CD8-positive, alpha-beta memory T cell (primary cell): ENCODE measurements at regions not wholly inside any gene's neighbourhood (a gene's known extent, or its start where the extent isn't known, plus 50 kb on each side); places are given as distances from the start of the nearest gene placed in this dataset.
"Not testable (repeated sequence)": the region's sequence is repeated elsewhere in the genome, so short reads cannot be mapped to it uniquely, and the experiment has no call there.

ENCODE experiments used
- CTCF ChIA-PET: fragments of 350-600 bp; sonication (Branson Sonifier 250); formaldehyde crosslinking; loops from one replicate; lab custom pipeline; 2021; ENCODE audit warnings: antibody characterized with exemption; lab: Charles Lee
- POLR2A ChIA-PET: fragments of 350-600 bp; sonication (Branson Sonifier 250); formaldehyde crosslinking; loops from one replicate; lab custom pipeline; 2021; ENCODE audit warnings: antibody characterized with exemption; lab: Charles Lee
- DNase-seq, 5 donors: peaks; one replicate each; pipeline versions ENCODE4 v3.0.0 to v3.0.0-alpha.2; 2020 to 2022; ENCODE audit warnings: mixed read lengths in 1 of 5
- H3K27ac ChIP-seq: one replicate; pipeline ENCODE4 v1.7.0; 2013; ENCODE audit warnings: low read depth, mild to moderate bottlenecking, low read length, moderate library complexity
- H3K27me3 ChIP-seq: 2 replicates; pipeline ENCODE4 v1.7.0; 2013; ENCODE audit warnings: low read length, mild to moderate bottlenecking; ENCODE audit not compliant: insufficient read depth, poor library complexity, severe bottlenecking
- H3K36me3 ChIP-seq: 2 replicates; pipeline ENCODE4 v1.7.0; 2013; ENCODE audit warnings: mild to moderate bottlenecking, low read length, moderate library complexity; ENCODE audit not compliant: insufficient read depth
- H3K4me1 ChIP-seq: 2 replicates; pipeline ENCODE4 v1.7.0; 2013; ENCODE audit warnings: mild to moderate bottlenecking, low read length, moderate library complexity; ENCODE audit not compliant: insufficient read depth
- H3K4me3 ChIP-seq: 2 replicates; pipeline ENCODE4 v1.7.0; 2013; ENCODE audit warnings: mild to moderate bottlenecking, low read length
- H3K9me3 ChIP-seq: 2 replicates; pipeline ENCODE4 v1.7.0; 2013; ENCODE audit warnings: mild to moderate bottlenecking, low read length
- H3K27ac Mint-ChIP-seq, 8 donors: one replicate each; pipeline ENCODE4 v1.8.0; 2020 to 2021; ENCODE audit warnings: mixed read lengths in 8 of 8, mild to moderate bottlenecking in 6 of 8, inconsistent platforms in 3 of 8, moderate library complexity in 3 of 8
- H3K27me3 Mint-ChIP-seq, 2 donors: one replicate each; pipeline ENCODE4 v1.8.0; 2020 to 2021; ENCODE audit warnings: mixed read lengths in 2 of 2, mild to moderate bottlenecking in 1 of 2, moderate library complexity in 1 of 2
- H3K36me3 Mint-ChIP-seq, 3 donors: one replicate each; pipeline ENCODE4 v1.8.0; 2020 to 2021; ENCODE audit warnings: mixed read lengths in 3 of 3, inconsistent platforms in 1 of 3, mild to moderate bottlenecking in 1 of 3
- H3K4me1 Mint-ChIP-seq, 3 donors: one replicate each; pipeline ENCODE4 v1.8.0; 2020 to 2021; ENCODE audit warnings: mixed read lengths in 3 of 3, inconsistent platforms in 1 of 3, mild to moderate bottlenecking in 1 of 3
- H3K4me3 Mint-ChIP-seq, 7 donors: one replicate each; pipeline ENCODE4 v1.8.0; 2020 to 2021; ENCODE audit warnings: mixed read lengths in 7 of 7, mild to moderate bottlenecking in 6 of 7, moderate library complexity in 4 of 7, inconsistent platforms in 2 of 7
- H3K9me3 Mint-ChIP-seq, 5 donors: one replicate each; pipeline ENCODE4 v1.8.0; 2020 to 2022; ENCODE audit warnings: mixed read lengths in 5 of 5, mild to moderate bottlenecking in 3 of 5, moderate library complexity in 2 of 5, inconsistent platforms in 1 of 5

DNA sequence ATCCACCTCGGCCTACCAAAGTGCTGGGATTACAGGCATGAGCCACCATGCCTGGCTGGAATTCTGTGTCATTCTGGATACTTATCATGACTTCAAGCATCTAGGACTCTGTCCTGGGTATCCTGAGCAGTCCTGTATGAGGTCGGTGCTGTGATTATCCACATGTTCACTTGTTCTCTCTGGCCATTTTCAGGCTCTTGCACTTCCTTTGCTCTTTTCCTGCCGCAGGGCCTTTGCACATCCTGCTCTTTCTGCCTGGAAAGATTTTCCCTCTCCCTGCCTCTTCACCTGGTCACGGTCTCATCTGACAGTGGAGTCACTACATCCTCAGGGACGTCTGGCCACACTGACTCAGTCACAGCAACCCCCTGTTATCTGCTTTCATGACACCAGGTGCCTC is 184.6 kb upstream of the OSBPL11 start:
- H3K27ac ChIP-seq, H3K36me3 ChIP-seq, H3K9me3 Mint-ChIP-seq, H3K4me3 ChIP-seq, POLR2A ChIA-PET, H3K4me1 ChIP-seq, H3K9me3 ChIP-seq, H3K4me3 Mint-ChIP-seq, DNase-seq, H3K4me1 Mint-ChIP-seq, H3K36me3 Mint-ChIP-seq, CTCF ChIA-PET, H3K27me3 ChIP-seq, H3K27me3 Mint-ChIP-seq: not testable (repeated sequence)
- peak overlapping the region in 2 of 8 donors; percentile 68 to 76 for H3K27ac Mint-ChIP-seq

DNA sequence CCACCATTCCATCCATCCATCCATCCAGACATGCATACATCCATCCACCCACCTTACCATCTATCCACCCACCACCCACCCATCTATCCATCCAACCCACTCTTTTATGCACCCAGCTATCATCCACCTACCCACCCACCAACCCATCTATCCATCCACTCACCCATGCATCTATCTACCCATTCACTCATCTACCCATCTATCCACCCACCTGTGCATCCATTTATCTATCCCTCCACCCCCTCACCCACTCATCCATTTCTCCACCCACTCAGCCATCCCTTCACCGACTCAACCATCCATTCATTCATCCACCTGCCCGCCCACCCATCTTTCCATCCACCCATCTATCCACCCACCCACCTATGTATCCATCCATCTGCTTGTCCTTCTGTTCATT is 186.4 kb upstream of the OSBPL11 start:
- H3K4me1 Mint-ChIP-seq, H3K36me3 ChIP-seq, H3K4me3 Mint-ChIP-seq, POLR2A ChIA-PET, H3K9me3 ChIP-seq, DNase-seq, H3K4me1 ChIP-seq, H3K27ac Mint-ChIP-seq, H3K27me3 ChIP-seq, H3K27ac ChIP-seq, H3K9me3 Mint-ChIP-seq, H3K36me3 Mint-ChIP-seq, CTCF ChIA-PET, H3K4me3 ChIP-seq: not testable (repeated sequence)
- peaks cover 8 to 12% of the 10 kb centered on the region in 2 donors for H3K27me3 Mint-ChIP-seq

DNA sequence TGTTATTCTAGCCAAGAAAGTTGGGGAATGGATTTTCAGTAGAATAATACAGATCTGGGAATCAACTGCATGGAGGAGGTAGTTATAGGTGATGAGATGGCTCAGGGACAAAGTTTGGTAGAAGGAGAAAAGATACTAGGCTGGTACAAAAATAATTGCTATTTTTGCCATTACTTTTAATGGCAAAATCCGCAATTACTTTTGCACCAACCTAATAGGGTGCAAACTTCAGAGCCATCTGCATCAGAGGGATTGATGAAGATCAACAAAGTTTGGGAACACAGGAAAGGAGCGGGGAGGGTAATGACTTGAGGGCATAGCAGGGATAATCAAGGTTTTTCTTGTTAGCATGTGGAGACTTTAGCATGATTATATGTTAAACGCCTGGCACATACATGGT is 178.7 kb upstream of the ROPN1B start:
- H3K4me3 Mint-ChIP-seq, H3K4me1 ChIP-seq, H3K9me3 ChIP-seq, CTCF ChIA-PET, H3K9me3 Mint-ChIP-seq, H3K27me3 ChIP-seq, H3K4me3 ChIP-seq, POLR2A ChIA-PET, H3K36me3 ChIP-seq, DNase-seq, H3K4me1 Mint-ChIP-seq, H3K27ac ChIP-seq, H3K27ac Mint-ChIP-seq: not testable (repeated sequence)
- Mint-ChIP-seq H3K36me3 (peaks cover 0 to 15% (median 0%) of the 10 kb centered on the region in 3 donors), H3K27me3 (peaks cover 8 to 57% of the 10 kb centered on the region in 2 donors)

DNA sequence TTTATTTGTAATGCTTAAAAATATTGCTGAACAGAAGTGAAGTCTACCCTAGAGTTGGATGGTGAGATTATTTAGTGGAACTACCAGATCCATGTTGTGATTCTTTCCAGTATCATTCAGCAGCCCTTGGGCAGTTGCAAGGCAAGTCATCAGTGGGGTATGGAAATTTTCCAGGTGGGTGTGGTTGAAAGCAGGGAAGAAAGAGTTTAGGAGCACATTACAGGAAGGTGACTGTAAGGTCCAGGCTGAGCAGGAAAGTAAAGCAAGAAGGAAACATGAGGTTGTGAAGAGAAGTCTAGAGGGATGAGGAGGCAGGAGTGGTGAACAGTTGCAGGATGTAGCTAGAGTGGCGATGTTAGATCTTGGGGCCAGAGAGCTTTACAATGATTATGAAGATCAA is 178.0 kb upstream of the ROPN1B start:
- Mint-ChIP-seq H3K27me3 (peaks cover 5 to 52% of the 10 kb centered on the region in 2 donors), H3K36me3 (peaks cover 0 to 15% (median 0%) of the 10 kb centered on the region in 3 donors)
- DNase-seq, H3K9me3 ChIP-seq, H3K4me1 ChIP-seq, H3K4me3 ChIP-seq, CTCF ChIA-PET, H3K4me3 Mint-ChIP-seq, H3K36me3 ChIP-seq, H3K27ac Mint-ChIP-seq, H3K27ac ChIP-seq, H3K4me1 Mint-ChIP-seq, H3K9me3 Mint-ChIP-seq, POLR2A ChIA-PET, H3K27me3 ChIP-seq: not testable (repeated sequence)

DNA sequence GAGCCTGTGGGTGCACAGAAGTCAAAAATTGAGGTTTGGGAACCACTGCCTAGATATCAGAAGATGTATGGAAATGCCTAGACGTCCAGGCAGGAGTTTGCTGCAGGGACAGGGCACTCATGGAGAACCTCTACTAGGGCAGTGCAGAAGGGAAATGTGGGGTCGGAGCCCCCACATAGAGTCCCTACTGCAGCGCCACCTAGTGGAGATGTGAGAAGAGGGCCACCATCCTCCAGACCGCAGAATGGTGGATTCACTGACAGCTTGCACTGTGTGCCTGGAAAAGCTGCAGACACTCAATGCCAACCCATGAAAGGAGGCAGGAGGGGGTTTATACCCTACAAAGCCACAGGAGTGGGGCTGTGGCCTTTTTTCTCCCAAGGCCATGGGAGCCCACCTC is 159.0 kb upstream of the ROPN1B start:
- H3K4me1 Mint-ChIP-seq, CTCF ChIA-PET, H3K27me3 ChIP-seq, DNase-seq, H3K4me3 ChIP-seq, H3K4me1 ChIP-seq, H3K4me3 Mint-ChIP-seq, H3K27ac ChIP-seq, H3K27ac Mint-ChIP-seq, POLR2A ChIA-PET, H3K27me3 Mint-ChIP-seq, H3K9me3 ChIP-seq, H3K36me3 ChIP-seq: not testable (repeated sequence)
- H3K36me3 Mint-ChIP-seq, result peaks cover 0 to 41% (median 0%) of the 10 kb centered on the region in 3 donors
- peaks cover 41 to 77% (median 68%) of the 10 kb centered on the region in 5 donors for H3K9me3 Mint-ChIP-seq

DNA sequence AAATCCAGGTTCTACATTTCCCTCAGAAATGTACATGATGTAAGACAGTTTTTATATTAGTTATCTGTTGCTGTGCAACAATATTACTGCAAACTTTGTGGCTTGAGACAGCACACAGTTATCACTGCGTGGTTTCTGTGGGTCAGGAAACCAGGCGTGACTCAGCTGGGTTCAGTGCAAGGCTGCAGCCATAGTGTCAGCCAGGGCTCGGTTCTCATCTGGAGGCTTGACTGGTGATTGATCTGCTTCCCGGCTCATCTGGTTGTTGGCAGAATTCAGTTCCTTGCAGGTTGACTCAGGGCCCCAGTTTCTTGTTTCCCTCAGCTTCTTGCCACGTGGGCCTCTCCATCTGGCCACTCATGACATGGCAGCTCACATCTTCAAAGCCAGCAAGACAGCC is 146.8 kb upstream of the ROPN1B start:
- peak overlapping the region in 2 of 7 donors; percentile 23 to 43 for H3K4me3 Mint-ChIP-seq
- CTCF ChIA-PET, POLR2A ChIA-PET, H3K4me1 Mint-ChIP-seq, H3K27me3 Mint-ChIP-seq, H3K27ac ChIP-seq, H3K4me1 ChIP-seq, H3K4me3 ChIP-seq, H3K36me3 ChIP-seq, H3K27me3 ChIP-seq, H3K9me3 ChIP-seq: not testable (repeated sequence)
- peaks cover under 1 to 15% (median 8%) of the 10 kb centered on the region in 3 donors for H3K36me3 Mint-ChIP-seq
- peak in 3 of 5 donors; percentile 35 to 58 (median 37) for DNase-seq
- peaks cover 0 to 34% (median 7%) of the 10 kb centered on the region in 5 donors for H3K9me3 Mint-ChIP-seq
- peak overlapping the region in 4 of 8 donors; percentile 47 to 86 (median 74) for H3K27ac Mint-ChIP-seq

DNA sequence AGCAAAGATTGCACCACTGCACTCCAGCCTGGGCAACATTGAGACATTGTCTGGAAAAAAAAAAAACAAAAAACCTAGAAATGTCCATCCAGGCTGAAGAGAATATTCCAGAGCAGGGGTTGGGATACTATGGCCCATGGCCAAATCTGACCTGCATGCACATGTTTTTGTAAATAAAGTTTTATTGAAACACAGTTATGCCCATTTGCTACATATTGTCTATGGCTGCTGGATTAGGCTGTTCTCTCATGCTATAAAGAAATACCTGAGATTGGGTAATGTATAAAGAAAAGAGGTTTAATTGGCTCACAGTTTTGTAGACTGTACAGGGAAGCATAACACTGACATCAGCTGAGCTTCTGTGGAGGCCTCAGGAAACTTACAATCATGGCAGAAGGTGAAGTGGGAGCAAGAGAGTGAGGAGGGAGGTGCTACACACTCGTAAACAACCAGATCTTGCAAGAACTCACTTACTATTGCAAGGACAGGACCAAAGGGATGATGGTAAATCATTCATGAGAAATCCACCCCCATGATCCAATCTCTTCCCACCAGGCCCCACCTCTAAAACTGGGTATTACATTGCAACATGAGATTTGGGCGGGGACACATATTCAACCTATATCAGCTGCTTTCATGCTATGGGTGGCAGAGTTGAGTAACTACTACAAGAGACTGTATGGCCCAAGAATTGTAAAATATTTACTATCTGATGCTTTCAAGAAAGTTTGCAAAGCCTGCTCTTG is 137.8 kb upstream of the ROPN1B start:
- H3K27ac ChIP-seq, CTCF ChIA-PET, H3K4me3 Mint-ChIP-seq, H3K4me3 ChIP-seq, DNase-seq, H3K4me1 ChIP-seq, H3K4me1 Mint-ChIP-seq, H3K27me3 ChIP-seq, H3K27me3 Mint-ChIP-seq, H3K36me3 ChIP-seq, H3K9me3 ChIP-seq, POLR2A ChIA-PET: not testable (repeated sequence)
- peaks cover 13 to 40% (median 18%) of the 10 kb centered on the region in 5 donors for H3K9me3 Mint-ChIP-seq
- peaks cover 11 to 53% (median 12%) of the 10 kb centered on the region in 3 donors for H3K36me3 Mint-ChIP-seq
- peak overlapping the region in 2 of 8 donors; percentile 2 to 16 for H3K27ac Mint-ChIP-seq

DNA sequence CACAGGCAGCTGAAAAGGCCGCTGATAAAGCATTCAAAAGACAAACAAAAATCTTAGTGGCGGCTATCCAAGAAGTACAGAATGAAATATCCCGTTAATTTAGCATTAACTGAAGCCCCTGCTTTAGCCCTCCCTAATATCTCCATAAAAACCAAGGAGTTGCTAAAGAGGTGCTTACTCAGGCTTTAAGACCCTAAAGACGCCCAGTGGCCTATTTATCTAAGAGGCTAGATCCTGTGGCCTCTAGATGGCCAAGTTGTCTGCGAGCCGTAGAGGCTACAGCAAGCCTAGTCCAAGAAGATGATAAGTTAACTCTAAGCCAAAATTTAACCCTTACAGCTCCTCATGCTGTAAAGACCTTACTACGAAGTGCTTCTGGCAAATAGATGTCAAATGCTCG is 133.4 kb upstream of the ROPN1B start:
- peak overlapping the region; percentile 79 to 92 (median 86) for H3K4me3 Mint-ChIP-seq
- not testable (repeated sequence) for DNase-seq
- peak overlapping the region; percentile 59 for H3K27ac ChIP-seq

More for the DNA sequence above, 133.4 kb upstream of the ROPN1B start:
- POLR2A ChIA-PET, H3K27me3 ChIP-seq, H3K4me3 ChIP-seq, H3K27me3 Mint-ChIP-seq, H3K9me3 ChIP-seq, CTCF ChIA-PET, H3K36me3 ChIP-seq, H3K4me1 ChIP-seq: not testable (repeated sequence)
- Mint-ChIP-seq H3K9me3 (peaks cover 0 to 11% (median 0%) of the 10 kb centered on the region in 5 donors), H3K4me1 (peaks cover 2 to 24% (median 21%) of the 10 kb centered on the region in 3 donors), H3K36me3 (peaks cover 0 to 29% (median 3%) of the 10 kb centered on the region in 3 donors), H3K27ac (peak overlapping the region; percentile 82 to 100 (median 98))
